GM21381 (cell line): ENCODE measurements at regions not wholly inside any gene's neighbourhood (a gene's known extent, or its start where the extent isn't known, plus 50 kb on each side); places are given as distances from the start of the nearest gene placed in this dataset.
"Not testable (repeated sequence)": the region's sequence is repeated elsewhere in the genome, so short reads cannot be mapped to it uniquely, and the experiment has no call there.

Source experiments
- ATAC-seq: cut with Tn5 transposase; IDR thresholded peaks from one replicate; pipeline ENCODE4 v1.9.1; 2021; ENCODE audit warnings: mild to moderate bottlenecking, moderate library complexity; ENCODE audit not compliant: unreplicated experiment

DNA sequence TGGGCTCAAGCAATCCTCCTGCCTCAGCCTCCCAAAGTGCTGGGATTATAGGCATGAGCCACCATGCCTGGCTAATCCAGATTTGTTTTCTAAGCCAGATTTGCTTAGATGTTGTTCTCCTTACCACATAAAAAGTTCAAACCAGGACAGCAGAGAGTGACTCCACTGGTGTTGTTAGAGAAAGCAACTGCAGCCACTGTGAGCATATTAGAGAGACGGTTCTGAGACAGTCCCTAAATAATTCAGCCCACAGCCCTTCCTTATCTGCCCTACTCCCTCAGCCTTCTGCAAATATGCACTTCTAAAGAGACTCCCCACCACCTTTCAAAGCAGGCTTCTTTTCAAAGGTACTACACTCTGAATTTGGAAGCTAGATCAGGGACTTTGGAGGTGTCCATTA lies 96.1 kb downstream of the DRD1 start:
- no peak for ATAC-seq

DNA sequence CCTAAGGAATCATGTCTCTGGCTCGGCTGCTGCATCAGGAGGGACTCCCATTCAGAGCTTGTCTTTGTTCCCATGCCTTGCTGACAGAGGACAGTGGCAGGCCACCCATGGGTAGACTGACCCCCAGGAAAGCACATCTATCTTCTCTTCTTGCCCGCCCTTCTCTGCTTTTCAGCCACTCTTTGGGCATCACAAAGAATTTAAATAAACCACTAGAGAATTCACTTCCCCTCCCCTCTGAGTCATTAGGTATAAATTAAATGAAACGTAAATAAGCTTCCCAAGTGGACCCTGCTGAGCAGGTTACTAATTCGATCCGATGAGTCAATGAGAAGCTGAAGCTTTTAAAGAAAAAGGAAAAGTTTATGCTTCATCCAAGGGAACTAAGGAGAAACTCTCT lies 97.0 kb downstream of the DRD1 start:
- no peak for ATAC-seq

GRCh38 chr5:175344331-175345195 lies 99.4 kb downstream of the DRD1 start:
- no peak for ATAC-seq

- ATAC-seq, result no peak
Observed at GRCh38 chr5:175343308-175343707, 100.7 kb downstream of the DRD1 start.

- ATAC-seq, result no peak
Observed at GRCh38 chr5:175340180-175340579, 103.8 kb downstream of the DRD1 start.

DNA sequence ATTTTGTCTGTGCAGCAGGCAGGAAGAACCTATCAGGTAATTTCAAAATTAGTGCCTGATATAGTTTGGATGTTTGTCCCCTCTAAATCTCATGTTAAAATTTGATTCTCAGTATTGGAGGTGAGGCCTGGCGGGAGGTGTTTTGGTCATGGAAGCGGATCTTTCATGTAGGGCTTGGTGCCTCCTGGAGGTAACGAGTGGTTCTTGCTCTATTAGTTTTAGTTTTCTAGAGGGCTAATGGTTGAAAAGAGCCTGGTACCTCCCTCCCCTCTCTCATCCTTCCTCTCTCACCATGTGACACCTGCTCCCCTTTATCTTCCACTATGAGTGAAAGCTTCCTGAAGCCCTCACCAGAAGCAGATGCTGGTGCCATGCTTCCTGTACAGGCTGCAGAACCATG lies 106.3 kb downstream of the DRD1 start:
- no peak for ATAC-seq

- no peak for ATAC-seq
Observed at GRCh38 chr5:175336781-175337180, 107.2 kb downstream of the DRD1 start.

- no peak for ATAC-seq
Observed at GRCh38 chr5:175335691-175336090, 108.3 kb downstream of the DRD1 start.

GRCh38 chr5:175331173-175332036 lies 112.6 kb downstream of the DRD1 start:
- ATAC-seq, result not testable (repeated sequence)

DNA sequence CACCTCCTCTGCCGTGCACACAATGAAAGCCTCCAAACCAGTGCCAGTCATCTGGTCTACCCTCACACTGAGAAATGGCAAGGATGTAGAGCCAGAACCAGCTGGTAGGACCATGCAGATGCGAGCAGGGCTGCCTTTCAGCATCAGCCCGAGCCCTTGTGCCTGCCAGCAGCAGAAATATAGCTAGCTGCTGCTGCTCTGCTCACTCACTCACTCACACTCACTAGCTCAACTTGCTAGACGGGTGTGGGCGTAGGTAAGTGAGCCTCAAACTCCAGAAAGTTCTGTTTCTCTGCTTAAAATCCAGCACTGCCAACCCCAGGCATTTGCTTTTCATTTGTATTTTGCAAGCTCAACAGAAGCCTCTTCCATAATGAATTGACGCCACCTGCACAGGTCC lies 114.0 kb downstream of the DRD1 start:
- ATAC-seq, result no peak

- no peak for ATAC-seq
Observed at GRCh38 chr5:175328687-175329086, 115.3 kb downstream of the DRD1 start.

DNA sequence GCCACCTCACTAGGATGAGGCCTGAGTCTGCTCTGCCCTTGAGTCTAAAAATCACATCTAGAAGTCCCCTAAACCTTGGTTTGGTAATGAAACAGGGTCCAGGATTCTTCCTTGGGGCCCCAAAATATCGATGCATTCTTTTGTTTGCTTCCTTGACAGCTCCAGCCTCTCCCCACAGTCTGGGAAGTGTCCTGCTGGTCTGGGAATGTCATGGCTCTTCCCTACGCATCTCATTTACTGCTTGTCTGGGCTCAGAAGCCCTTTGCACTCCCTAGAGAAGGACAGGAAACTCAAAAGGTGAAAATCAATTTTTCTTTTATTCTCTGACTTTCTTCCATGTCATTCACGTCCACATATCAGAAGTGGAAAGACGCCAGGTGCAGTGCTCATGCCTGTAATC lies 115.8 kb downstream of the DRD1 start:
- ATAC-seq, result no peak

DNA sequence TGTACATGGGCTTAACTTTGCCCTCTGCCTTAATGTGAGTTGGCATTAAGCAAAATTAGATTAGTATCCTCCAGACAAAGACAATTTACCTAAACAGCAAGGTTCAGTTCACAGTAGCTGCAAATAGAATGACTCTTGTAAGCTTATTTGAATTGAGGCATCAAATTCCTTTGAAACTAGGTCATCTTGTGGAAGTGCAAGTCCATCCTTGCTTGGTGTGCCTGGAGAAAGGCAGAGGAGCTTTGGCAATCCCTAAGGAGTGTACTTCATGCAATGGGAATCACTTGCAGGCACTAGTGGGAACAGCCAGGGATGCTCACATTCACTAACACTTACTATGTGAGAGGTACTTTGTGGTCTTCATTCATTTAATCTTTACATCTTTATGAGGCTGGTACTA lies 118.3 kb downstream of the DRD1 start:
- ATAC-seq, result no peak

DNA sequence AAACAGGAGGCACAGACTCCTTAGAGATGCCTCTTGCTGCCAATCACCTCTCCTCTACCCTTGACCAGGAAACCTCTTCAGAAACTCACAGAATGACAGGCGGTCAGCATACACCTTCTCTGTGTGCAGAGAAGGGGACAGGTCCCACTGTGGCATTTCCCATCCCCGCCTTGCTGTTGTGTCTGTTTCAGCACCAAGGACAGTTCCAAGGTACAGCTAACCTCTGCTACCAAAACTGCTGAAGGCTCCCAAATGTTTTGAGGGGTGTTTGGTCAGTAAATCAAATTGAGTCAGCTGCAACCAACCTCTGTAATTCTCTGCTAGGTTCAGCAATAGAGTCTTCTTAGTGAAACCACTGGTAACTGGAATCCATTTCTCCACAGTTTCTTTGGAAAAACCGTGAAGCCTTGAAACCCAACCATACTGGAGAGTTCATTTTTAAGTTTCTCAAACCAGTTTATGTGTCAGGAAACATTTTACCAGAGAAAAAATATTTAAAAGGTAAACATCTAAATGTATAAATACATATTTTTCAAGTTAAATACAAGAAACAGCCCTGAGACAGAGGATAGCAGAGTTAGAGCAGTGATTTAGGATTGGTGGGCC lies 122.0 kb downstream of the DRD1 start:
- ATAC-seq, result no peak

DNA sequence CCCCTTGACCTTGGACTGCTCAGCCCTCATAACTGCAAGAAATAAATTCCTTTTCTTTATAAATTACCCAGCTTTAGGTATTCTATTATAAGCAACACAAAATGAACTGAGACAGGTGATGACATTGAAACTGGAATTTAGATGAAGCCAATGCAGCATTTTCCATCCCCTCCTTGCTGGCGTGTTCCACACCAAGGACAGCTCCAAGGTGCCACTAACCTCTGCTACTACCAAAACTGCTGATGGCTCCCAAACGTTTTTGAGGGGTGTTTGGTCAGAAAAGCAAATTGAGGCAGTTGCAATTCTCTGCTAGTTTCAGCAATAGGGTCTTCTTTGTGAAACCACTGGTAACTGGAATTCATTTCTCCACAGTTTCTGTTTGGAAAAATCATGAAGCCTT lies 124.8 kb downstream of the DRD1 start:
- ATAC-seq, result no peak

GRCh38 chr5:175317872-175318271 lies 126.1 kb downstream of the DRD1 start:
- ATAC-seq, result no peak

GRCh38 chr5:175309218-175309810 lies 134.7 kb downstream of the DRD1 start:
- ATAC-seq, result no peak

GRCh38 chr5:175308701-175309100 lies 135.3 kb downstream of the DRD1 start:
- ATAC-seq, result no peak

DNA sequence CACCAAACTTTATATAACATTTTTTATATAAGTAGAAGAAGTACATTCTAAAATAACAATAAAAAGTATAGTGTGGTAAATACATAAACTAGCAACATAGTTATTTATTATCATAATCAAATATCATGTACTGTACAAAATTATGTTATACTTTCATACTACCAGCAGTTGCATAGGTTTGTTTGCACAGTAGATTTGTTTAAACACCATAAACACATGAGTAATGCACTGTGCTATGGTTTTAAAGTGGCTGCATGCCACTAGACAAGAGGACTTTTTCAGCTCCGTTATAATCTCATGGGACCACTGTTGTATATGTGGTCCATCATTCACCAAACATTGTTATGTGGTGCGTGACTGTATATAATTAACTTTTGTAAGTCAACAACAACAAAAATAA lies 137.6 kb downstream of the DRD1 start:
- no peak for ATAC-seq

DNA sequence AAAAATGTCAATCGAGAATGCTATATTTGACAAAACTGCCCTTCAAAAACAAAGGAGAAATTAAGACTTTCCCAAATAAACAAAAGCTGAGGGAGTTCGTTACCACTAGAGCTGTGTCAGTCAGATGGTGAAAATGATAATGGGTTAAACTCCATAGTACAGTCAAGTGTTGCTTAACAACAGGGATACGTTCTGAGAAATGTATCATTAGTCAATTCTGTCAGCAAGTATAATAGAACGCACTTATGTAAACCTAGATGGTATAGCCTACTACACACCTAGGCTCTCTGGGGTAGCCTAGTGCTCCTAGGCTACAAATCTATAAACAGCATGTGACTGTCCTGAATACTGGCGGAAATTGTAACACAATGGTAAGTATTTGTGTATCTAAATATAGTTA lies 138.7 kb downstream of the DRD1 start:
- no peak for ATAC-seq

- no peak for ATAC-seq
Observed at GRCh38 chr5:175290379-175290778, 153.6 kb downstream of the DRD1 start.
